ENCODE measurements at regions not wholly inside any gene's neighbourhood (a gene's known extent, or its start where the extent isn't known, plus 50 kb on each side); places are given as distances from the start of the nearest gene placed in this dataset.

DNA sequence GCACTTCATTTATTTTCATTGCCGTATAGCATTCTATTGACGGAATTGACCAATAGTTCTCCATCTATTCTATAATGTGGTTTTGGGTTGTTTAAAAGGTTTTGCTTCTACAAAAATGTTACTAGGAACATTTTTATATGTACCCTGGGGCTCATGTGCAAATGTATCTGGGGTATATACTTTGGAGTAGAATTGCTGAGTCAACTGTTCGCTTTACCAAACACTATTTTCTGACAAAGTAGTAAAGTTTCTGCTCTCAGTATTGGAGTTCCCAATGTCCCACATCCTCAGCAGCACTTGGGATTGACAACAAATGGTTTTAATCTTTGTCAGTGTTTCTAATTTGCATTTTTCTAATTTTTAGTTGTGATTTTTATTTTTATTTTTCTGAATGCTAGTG, 602.6 kb downstream of the MCTP2 start:
- Histone ChIP-seq H3K36me3 (replicated peaks; ENCODE audit: low read depth, low read length) (no peaks in the 10 kb centered on the region), H3K4me3 (ENCODE audit: low read length) (no peak overlapping the region), H3K9me3 (ENCODE audit: insufficient read depth, low read length) (no peaks in the 10 kb centered on the region), H3K27ac (ENCODE audit: low read length) (no peak overlapping the region), H4K20me1 (ENCODE audit: insufficient read depth, low read length) (no peaks in the 10 kb centered on the region), H3K4me1 (ENCODE audit: low read length) (no peaks in the 10 kb centered on the region), H3K79me2 (ENCODE audit: low read length) (no peaks in the 10 kb centered on the region), H3K4me2 (ENCODE audit: low read length) (no peak overlapping the region), H2AFZ (ENCODE audit: low read depth, low read length) (no peak overlapping the region), H3K9ac (ENCODE audit: low read length) (no peak overlapping the region), H3K27me3 (ENCODE audit: low read depth, low read length) (no peaks in the 10 kb centered on the region)
- TF ChIP-seq EZH2phosphoT487 (IDR thresholded peaks at IDR 0.05; ENCODE audit: low read depth): no peak
- TF ChIP-seq, protein P1, sequence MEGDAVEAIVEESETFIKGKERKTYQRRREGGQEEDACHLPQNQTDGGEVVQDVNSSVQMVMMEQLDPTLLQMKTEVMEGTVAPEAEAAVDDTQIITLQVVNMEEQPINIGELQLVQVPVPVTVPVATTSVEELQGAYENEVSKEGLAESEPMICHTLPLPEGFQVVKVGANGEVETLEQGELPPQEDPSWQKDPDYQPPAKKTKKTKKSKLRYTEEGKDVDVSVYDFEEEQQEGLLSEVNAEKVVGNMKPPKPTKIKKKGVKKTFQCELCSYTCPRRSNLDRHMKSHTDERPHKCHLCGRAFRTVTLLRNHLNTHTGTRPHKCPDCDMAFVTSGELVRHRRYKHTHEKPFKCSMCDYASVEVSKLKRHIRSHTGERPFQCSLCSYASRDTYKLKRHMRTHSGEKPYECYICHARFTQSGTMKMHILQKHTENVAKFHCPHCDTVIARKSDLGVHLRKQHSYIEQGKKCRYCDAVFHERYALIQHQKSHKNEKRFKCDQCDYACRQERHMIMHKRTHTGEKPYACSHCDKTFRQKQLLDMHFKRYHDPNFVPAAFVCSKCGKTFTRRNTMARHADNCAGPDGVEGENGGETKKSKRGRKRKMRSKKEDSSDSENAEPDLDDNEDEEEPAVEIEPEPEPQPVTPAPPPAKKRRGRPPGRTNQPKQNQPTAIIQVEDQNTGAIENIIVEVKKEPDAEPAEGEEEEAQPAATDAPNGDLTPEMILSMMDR (IDR thresholded peaks at IDR 0.05; ENCODE audit: low read depth, low read length): no peak

DNA sequence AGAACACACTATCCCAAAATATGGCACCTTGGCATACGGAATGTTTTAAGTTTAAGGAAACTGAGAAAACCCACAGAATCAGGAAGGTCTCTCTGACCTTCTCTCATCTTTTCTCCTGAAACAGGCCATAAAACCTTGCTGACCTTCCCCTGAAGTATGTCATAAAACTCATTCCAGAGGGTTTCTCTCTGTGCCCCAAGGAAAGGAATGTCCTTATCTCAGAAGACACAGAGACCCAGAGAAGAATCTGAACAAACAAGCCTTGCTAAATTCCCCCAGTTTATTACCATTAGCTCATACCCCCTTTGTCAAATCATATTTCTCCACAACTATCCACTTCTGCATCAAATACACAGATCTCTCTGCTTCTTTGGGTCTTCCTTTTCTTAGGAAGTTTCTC, 603.1 kb downstream of the MCTP2 start:
- Histone ChIP-seq H3K27ac (ENCODE audit: low read length) (no peak overlapping the region), H3K36me3 (replicated peaks; ENCODE audit: low read depth, low read length) (no peaks in the 10 kb centered on the region), H3K4me2 (ENCODE audit: low read length) (no peak overlapping the region), H3K79me2 (ENCODE audit: low read length) (no peaks in the 10 kb centered on the region), H3K4me1 (ENCODE audit: low read length) (no peaks in the 10 kb centered on the region), H2AFZ (ENCODE audit: low read depth, low read length) (no peak overlapping the region), H3K27me3 (ENCODE audit: low read depth, low read length) (no peaks in the 10 kb centered on the region), H4K20me1 (ENCODE audit: insufficient read depth, low read length) (no peaks in the 10 kb centered on the region), H3K4me3 (ENCODE audit: low read length) (no peak overlapping the region), H3K9ac (ENCODE audit: low read length) (no peak overlapping the region), H3K9me3 (ENCODE audit: insufficient read depth, low read length) (no peaks in the 10 kb centered on the region)
- TF ChIP-seq, protein P1 (IDR thresholded peaks at IDR 0.05; ENCODE audit: low read depth, low read length): no peak
- TF ChIP-seq EZH2phosphoT487 (IDR thresholded peaks at IDR 0.05; ENCODE audit: low read depth): no peak

DNA sequence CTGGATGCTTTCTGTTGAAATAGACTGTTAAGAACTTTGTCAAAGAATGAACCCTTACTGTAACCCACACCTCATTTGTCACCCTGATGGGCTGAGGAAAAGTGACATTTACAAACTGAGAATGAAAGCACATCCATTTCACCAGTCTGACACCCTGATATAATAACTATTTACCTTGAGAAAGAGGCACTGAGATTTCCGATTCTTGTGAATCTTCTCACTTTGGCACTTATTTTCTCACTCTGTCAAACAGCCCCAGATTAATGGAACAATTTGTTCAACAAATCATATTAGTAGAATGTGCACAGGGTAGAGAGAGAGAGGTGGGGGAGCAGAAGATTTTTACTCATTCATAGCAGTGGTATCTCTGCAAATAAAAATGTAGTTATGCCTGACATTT, 606.9 kb downstream of the MCTP2 start:
- H4K20me1 ChIP-seq (ENCODE audit: insufficient read depth, low read length): no peaks in the 10 kb centered on the region
- no peaks in the 10 kb centered on the region for H3K79me2 ChIP-seq (ENCODE audit: low read length)
- H3K4me1 ChIP-seq (ENCODE audit: low read length): no peaks in the 10 kb centered on the region
- H3K27ac ChIP-seq (ENCODE audit: low read length): no peak overlapping the region
- H3K27me3 ChIP-seq (ENCODE audit: low read depth, low read length): no peaks in the 10 kb centered on the region
- no peaks in the 10 kb centered on the region for H3K36me3 ChIP-seq (replicated peaks; ENCODE audit: low read depth, low read length)
- H3K9ac ChIP-seq (ENCODE audit: low read length): no peak overlapping the region
- H2AFZ ChIP-seq (ENCODE audit: low read depth, low read length): no peak overlapping the region
- H3K4me3 ChIP-seq (ENCODE audit: low read length): no peak overlapping the region
- H3K9me3 ChIP-seq (ENCODE audit: insufficient read depth, low read length): no peaks in the 10 kb centered on the region
- TF ChIP-seq, protein P1 (IDR thresholded peaks at IDR 0.05; ENCODE audit: low read depth, low read length): no peak
- no peak for TF ChIP-seq EZH2phosphoT487 (IDR thresholded peaks at IDR 0.05; ENCODE audit: low read depth)
- no peak overlapping the region for H3K4me2 ChIP-seq (ENCODE audit: low read length)

DNA sequence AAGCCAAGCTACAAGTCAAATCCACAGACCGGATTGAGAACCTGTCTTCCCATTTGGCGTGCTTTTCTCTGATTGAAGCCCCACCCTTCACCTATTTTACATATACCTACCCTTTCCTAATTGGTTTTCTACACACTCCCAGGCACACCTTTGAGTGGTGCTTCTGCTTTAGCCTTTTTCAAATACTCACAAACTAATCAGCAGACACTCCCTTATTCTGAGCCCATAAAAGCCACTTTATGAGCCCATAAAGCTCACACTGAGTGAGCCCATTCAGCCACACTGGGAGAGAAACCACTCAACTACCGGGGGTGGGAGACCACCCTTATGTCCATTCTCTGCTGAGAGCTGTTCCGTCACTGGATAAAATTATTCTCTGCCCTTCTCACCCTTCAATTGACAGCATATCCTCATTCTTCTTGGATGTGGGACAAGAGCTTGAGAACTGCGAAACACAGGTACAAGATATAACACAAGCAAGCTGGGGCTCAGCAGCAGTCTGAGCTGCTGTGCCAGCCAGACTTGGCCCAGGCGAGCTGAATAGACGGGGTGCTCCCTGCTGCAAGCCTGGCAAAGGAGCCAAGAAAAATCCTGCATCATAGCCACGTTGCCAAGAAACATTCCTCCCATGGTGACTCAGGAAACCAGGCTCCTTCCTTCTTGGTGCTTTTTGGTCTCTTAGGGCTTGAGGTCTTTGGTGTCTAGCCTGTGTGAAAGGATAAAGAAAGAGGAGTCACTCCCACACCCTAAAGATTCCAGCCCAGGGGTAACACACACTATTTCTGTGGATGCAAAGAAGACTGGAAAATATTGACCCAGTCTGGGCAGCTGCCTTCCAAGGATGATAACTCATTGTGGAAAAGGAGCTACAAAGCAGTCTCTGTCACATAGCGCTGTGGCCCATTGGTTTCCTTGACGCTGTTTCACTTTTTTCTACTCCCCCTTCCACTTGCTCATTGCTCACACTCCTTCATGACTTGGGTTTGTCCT, 609.7 kb downstream of the MCTP2 start:
- TF ChIP-seq EZH2phosphoT487 (IDR thresholded peaks at IDR 0.05; ENCODE audit: low read depth): no peak
- TF ChIP-seq, protein P1 (IDR thresholded peaks at IDR 0.05; ENCODE audit: low read depth, low read length): no peak

More for the DNA sequence above, 609.7 kb downstream of the MCTP2 start:
- Histone ChIP-seq H3K36me3 (replicated peaks; ENCODE audit: low read depth, low read length) (no peaks in the 10 kb centered on the region), H4K20me1 (ENCODE audit: insufficient read depth, low read length) (no peaks in the 10 kb centered on the region), H3K4me2 (ENCODE audit: low read length) (no peak overlapping the region), H3K9me3 (ENCODE audit: insufficient read depth, low read length) (no peaks in the 10 kb centered on the region), H2AFZ (ENCODE audit: low read depth, low read length) (no peak overlapping the region), H3K4me3 (ENCODE audit: low read length) (no peak overlapping the region), H3K9ac (ENCODE audit: low read length) (no peak overlapping the region), H3K27ac (ENCODE audit: low read length) (no peak overlapping the region), H3K27me3 (ENCODE audit: low read depth, low read length) (no peaks in the 10 kb centered on the region), H3K4me1 (ENCODE audit: low read length) (no peaks in the 10 kb centered on the region), H3K79me2 (ENCODE audit: low read length) (no peaks in the 10 kb centered on the region)

Measured in OCI-LY3 (cell line).